Endodermal cell (in vitro differentiated cells): ENCODE measurements at regions not wholly inside any gene's neighbourhood (a gene's known extent, or its start where the extent isn't known, plus 50 kb on each side); places are given as distances from the start of the nearest gene placed in this dataset.

ENCODE experiments used
- DNase-seq: peaks from one replicate; pipeline ENCODE4 v3.0.0-alpha.2; 2017
- H3K27ac ChIP-seq: 2 replicates; pipeline ENCODE4 v1.5.1; 2013; ENCODE audit warnings: mild to moderate bottlenecking, low read depth, low read length, moderate library complexity
- H3K27me3 ChIP-seq: 2 replicates; pipeline ENCODE4 v1.6.1; 2013; ENCODE audit warnings: mild to moderate bottlenecking, low read length, moderate library complexity; ENCODE audit not compliant: insufficient read depth, control insufficient read depth, poor library complexity, severe bottlenecking
- H3K36me3 ChIP-seq: 2 replicates; pipeline ENCODE4 v1.7.0; 2013; ENCODE audit warnings: mild to moderate bottlenecking, low read length, moderate library complexity; ENCODE audit not compliant: control insufficient read depth, insufficient read depth
- H3K4me1 ChIP-seq: one replicate; pipeline ENCODE4 v1.7.0; 2013; ENCODE audit warnings: low read length; ENCODE audit not compliant: control insufficient read depth, insufficient read depth
- H3K4me3 ChIP-seq: 2 replicates; pipeline ENCODE4 v1.5.1; 2013; ENCODE audit warnings: mild to moderate bottlenecking, low read length, moderate library complexity
- H3K9ac ChIP-seq: 2 replicates; pipeline ENCODE4 v1.6.1; 2013; ENCODE audit warnings: mild to moderate bottlenecking, low read length, moderate library complexity; ENCODE audit not compliant: poor library complexity, severe bottlenecking; ENCODE audit errors: extremely low read depth
- H3K9me3 ChIP-seq: 2 replicates; pipeline ENCODE4 v1.6.1; 2013; ENCODE audit warnings: mild to moderate bottlenecking, low read length, moderate library complexity; ENCODE audit not compliant: control insufficient read depth
- H3K27ac Mint-ChIP-seq: 2 replicates; pipeline ENCODE4 v1.8.0; 2020; ENCODE audit warnings: mixed read lengths
- H3K27me3 Mint-ChIP-seq: 2 replicates; pipeline ENCODE4 v1.8.0; 2021; ENCODE audit warnings: mild to moderate bottlenecking, mixed read lengths; ENCODE audit not compliant: insufficient read depth
- H3K36me3 Mint-ChIP-seq: 2 replicates; pipeline ENCODE4 v1.8.0; 2020; ENCODE audit warnings: low read depth, mixed read lengths
- H3K4me1 Mint-ChIP-seq: 2 replicates; pipeline ENCODE4 v1.8.0; 2020; ENCODE audit warnings: mixed read lengths
- H3K4me3 Mint-ChIP-seq: 2 replicates; pipeline ENCODE4 v1.8.0; 2020; ENCODE audit warnings: mild to moderate bottlenecking, moderate library complexity, mixed read lengths
- H3K9me3 Mint-ChIP-seq: 2 replicates; pipeline ENCODE4 v1.8.0; 2020; ENCODE audit warnings: mild to moderate bottlenecking, mixed read lengths
- CTCF ChIP-seq: fragments of 200-600 bp; sonication (generic); conservative IDR thresholded peaks from 2 replicates; pipeline ENCODE4 v1.5.0; 2021; ENCODE audit warnings: antibody characterized with exemption, mild to moderate bottlenecking
- WGBS, 2 experiments: methylation state at CpG; one replicate each; pipeline versions ENCODE4 v1.1.5 to v1.1.7; 2013; ENCODE audit warnings: missing lambda C conversion rate in 2 of 2, mixed read lengths in 1 of 2; ENCODE audit not compliant: insufficient coverage in 1 of 2, insufficient read length in 1 of 2; 5-methylcytosine and 5-hydroxymethylcytosine counted together

- no peaks in the 10 kb centered on the region for H3K36me3 Mint-ChIP-seq
- no peak overlapping the region for H3K4me3 Mint-ChIP-seq
- WGBS, 2 experiments, result 87 to 97% methylated on average over 16 to 19 of the region's 19 CpGs
- Histone ChIP-seq H3K27me3 (peaks cover 32% of the 10 kb centered on the region), H3K27ac (no peak overlapping the region), H3K9ac (no peak overlapping the region), H3K36me3 (no peaks in the 10 kb centered on the region), H3K9me3 (peaks cover 9% of the 10 kb centered on the region), H3K4me1 (peaks cover 12% of the 10 kb centered on the region), H3K4me3 (no peak overlapping the region)
- peaks cover 71% of the 10 kb centered on the region for H3K27me3 Mint-ChIP-seq
- H3K27ac Mint-ChIP-seq, result peak overlapping the region; percentile 82
- DNase-seq, result peak; percentile 74
- H3K4me1 Mint-ChIP-seq, result peaks cover 17% of the 10 kb centered on the region
- H3K9me3 Mint-ChIP-seq, result peaks cover 2% of the 10 kb centered on the region
- TF ChIP-seq CTCF, result no peak
Measured at GRCh38 chr14:94884616-94885230, 114.8 kb upstream of the GSC start.

- Histone ChIP-seq H3K9ac (no peak overlapping the region), H3K4me1 (peaks cover 12% of the 10 kb centered on the region), H3K9me3 (peaks cover 9% of the 10 kb centered on the region), H3K36me3 (no peaks in the 10 kb centered on the region), H3K27me3 (peaks cover 16% of the 10 kb centered on the region), H3K4me3 (no peak overlapping the region), H3K27ac (no peak overlapping the region)
- DNase-seq, result no peak
- Mint-ChIP-seq H3K27ac (no peak overlapping the region), H3K9me3 (peaks cover 2% of the 10 kb centered on the region), H3K4me3 (no peak overlapping the region), H3K27me3 (peaks cover 68% of the 10 kb centered on the region), H3K36me3 (no peaks in the 10 kb centered on the region), H3K4me1 (peaks cover 7% of the 10 kb centered on the region)
- 90 to 94% methylated on average over 2 to 3 of the region's 3 CpGs for WGBS, 2 experiments
- TF ChIP-seq CTCF, result no peak
Measured at GRCh38 chr14:94882401-94882800, 112.5 kb upstream of the GSC start.

DNA sequence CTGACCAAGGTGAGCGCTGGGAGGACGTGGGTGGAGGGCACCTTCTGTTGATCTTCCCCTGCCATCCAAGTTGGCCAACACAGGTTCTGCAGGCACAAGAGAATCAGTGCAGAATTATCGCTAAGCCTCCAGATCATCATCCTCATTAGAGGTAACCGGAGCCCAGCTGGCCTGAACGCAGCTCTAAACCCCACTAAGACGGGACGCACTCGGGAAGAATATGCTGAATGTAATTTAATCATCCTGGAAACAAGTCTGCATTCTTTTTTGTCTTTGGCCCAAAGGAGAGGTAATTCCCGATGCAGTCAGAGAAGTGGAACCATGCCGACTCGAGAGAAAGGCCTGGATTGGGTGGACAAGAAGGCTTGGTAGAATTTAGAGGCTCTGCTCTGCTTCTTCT is 111.0 kb upstream of the GSC start:
- Histone ChIP-seq H3K4me3 (no peak overlapping the region), H3K4me1 (peaks cover 12% of the 10 kb centered on the region)
- WGBS, 2 experiments, result 94% methylated on average over 11 of the region's 11 CpGs

More for the DNA sequence above, 111.0 kb upstream of the GSC start:
- peaks cover 13% of the 10 kb centered on the region for H3K4me1 Mint-ChIP-seq
- H3K36me3 ChIP-seq, result no peaks in the 10 kb centered on the region
- H3K9me3 Mint-ChIP-seq, result peaks cover 2% of the 10 kb centered on the region
- peaks cover 1% of the 10 kb centered on the region for H3K27me3 ChIP-seq
- H3K36me3 Mint-ChIP-seq, result no peaks in the 10 kb centered on the region
- no peak overlapping the region for H3K9ac ChIP-seq
- TF ChIP-seq CTCF, result no peak
- H3K27ac ChIP-seq, result no peak overlapping the region
- H3K27ac Mint-ChIP-seq, result no peak overlapping the region
- DNase-seq, result no peak
- H3K27me3 Mint-ChIP-seq, result peaks cover 54% of the 10 kb centered on the region
- H3K4me3 Mint-ChIP-seq, result no peak overlapping the region
- H3K9me3 ChIP-seq, result peaks cover 9% of the 10 kb centered on the region
